Brain microvascular endothelial cell (primary cell): ENCODE measurements at regions not wholly inside any gene's neighbourhood (a gene's known extent, or its start where the extent isn't known, plus 50 kb on each side); places are given as distances from the start of the nearest gene placed in this dataset.

Experiments used
- DNase-seq: peaks from one replicate; pipeline ENCODE4 v3.0.0-alpha.2; 2020
- H3K27ac ChIP-seq: fragments of 250-450 bp; sonication (Bioruptor Pico); 2 replicates; pipeline ENCODE4 v1.5.1; 2020; ENCODE audit warnings: mild to moderate bottlenecking, moderate library complexity
- H3K27me3 ChIP-seq: fragments of 250-450 bp; sonication (Bioruptor Pico); replicated peaks from 2 replicates; pipeline ENCODE4 v1.5.1; 2020; ENCODE audit warnings: mild to moderate bottlenecking
- H3K36me3 ChIP-seq: fragments of 250-450 bp; sonication (Bioruptor Pico); replicated peaks from 2 replicates; pipeline ENCODE4 v1.5.1; 2020; ENCODE audit warnings: mild to moderate bottlenecking
- H3K4me3 ChIP-seq: 2 replicates; pipeline ENCODE4 v1.5.1; 2011; ENCODE audit warnings: low read depth, mild to moderate bottlenecking, control low read depth, low read length, moderate library complexity
- CTCF ChIP-seq: IDR thresholded peaks from 2 replicates; pipeline ENCODE4 v1.5.1; 2011; ENCODE audit warnings: low read depth, mild to moderate bottlenecking, moderate library complexity, low read length, control low read depth, inconsistent platforms; ENCODE audit errors: missing control alignments
- in situ Hi-C: cut with HindIII; loops from 2 replicates; pipeline ENCODE4 v1.10.0; 2017; ENCODE audit warnings: low sequenced_read_pairs, low pct_ligation_motif_present

DNA sequence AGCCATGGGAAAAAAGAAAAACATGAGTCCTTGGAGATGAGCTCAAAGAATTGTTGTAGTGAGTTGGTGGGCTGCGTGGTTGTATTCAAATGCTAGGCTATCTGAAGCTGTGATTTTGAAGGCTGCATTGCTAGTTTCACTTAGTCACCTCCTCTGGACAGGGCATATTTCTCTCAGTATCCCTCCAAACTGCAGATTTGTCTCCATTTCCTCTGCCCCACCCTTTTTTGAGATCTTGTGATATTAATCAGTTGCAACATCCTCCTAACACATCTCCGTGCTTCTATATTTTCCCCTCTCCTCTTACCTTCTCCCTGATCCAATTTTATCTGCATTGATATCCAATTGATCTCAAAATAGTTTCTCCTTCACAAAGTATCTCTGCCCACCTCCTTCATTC lies 1048.0 kb upstream of the WWC1 start:
- no peak for TF ChIP-seq CTCF
- in situ Hi-C loops, result no loop called here
- H3K27me3 ChIP-seq, result no peaks in the 10 kb centered on the region
- H3K36me3 ChIP-seq, result no peaks in the 10 kb centered on the region
- DNase-seq, result no peak
- H3K4me3 ChIP-seq, result no peak overlapping the region
- no peak overlapping the region for H3K27ac ChIP-seq

- in situ Hi-C loops, result no loop called here
- peak; percentile 35 for DNase-seq
- no peaks in the 10 kb centered on the region for H3K27me3 ChIP-seq
- no peak overlapping the region for H3K27ac ChIP-seq
- no peaks in the 10 kb centered on the region for H3K36me3 ChIP-seq
- H3K4me3 ChIP-seq, result no peak overlapping the region
- TF ChIP-seq CTCF, result peak; percentile 65
Measured at GRCh38 chr5:167244583-167244982, 1046.9 kb upstream of the WWC1 start.

DNA sequence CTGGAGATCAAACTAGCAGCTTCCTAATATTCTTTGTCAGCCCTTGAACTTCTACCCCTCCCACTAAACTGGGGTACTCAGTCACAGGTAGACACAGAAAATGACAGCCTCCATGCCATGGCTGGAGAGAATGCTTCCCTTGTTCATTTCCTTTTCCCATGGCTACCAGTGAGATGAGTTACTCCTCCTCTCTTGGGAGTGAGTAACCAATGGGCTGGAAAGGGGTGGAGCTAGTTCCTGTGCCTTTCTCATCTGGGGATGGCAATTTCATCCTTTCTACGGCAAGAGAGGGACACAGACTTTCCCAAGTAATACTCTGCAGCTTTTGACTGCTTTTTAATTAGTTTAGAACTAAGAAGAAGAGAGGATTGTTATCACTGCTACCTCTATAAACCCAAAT lies 1045.6 kb upstream of the WWC1 start:
- Histone ChIP-seq H3K27me3 (no peaks in the 10 kb centered on the region), H3K27ac (no peak overlapping the region), H3K36me3 (no peaks in the 10 kb centered on the region), H3K4me3 (no peak overlapping the region)
- TF ChIP-seq CTCF, result no peak
- in situ Hi-C loops, result no loop called here
- DNase-seq, result no peak

- no peak for DNase-seq
- H3K27ac ChIP-seq, result no peak overlapping the region
- H3K27me3 ChIP-seq, result no peaks in the 10 kb centered on the region
- no peak overlapping the region for H3K4me3 ChIP-seq
- in situ Hi-C loops, result no loop called here
- TF ChIP-seq CTCF, result no peak
- H3K36me3 ChIP-seq, result no peaks in the 10 kb centered on the region
Measured at GRCh38 chr5:167247816-167248215, 1043.6 kb upstream of the WWC1 start.

GRCh38 chr5:167248257-167248656 lies 1043.2 kb upstream of the WWC1 start:
- H3K36me3 ChIP-seq, result no peaks in the 10 kb centered on the region
- H3K27ac ChIP-seq, result no peak overlapping the region
- in situ Hi-C loops, result no loop called here
- H3K4me3 ChIP-seq, result no peak overlapping the region
- H3K27me3 ChIP-seq, result no peaks in the 10 kb centered on the region
- DNase-seq, result peak; percentile 43
- no peak for TF ChIP-seq CTCF

DNA sequence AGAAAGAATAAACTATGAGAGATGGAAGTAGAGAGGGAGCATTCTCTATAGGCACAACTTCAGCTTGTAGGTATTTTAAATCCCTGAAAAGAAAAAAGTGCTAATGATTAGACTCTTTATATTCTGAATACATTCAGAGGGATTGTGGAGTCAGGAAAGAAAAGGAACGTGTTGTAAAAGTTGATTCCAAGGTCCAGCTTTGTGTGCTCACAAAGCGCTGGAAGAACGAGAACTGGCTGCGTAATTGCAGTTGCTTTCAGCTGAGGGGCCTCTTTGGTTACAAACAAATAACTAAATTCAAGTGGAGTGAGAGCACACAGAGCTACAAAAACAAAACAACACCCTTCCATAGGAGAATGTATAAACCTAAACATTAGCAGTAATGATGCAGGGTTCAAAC lies 1040.4 kb upstream of the WWC1 start:
- no peak for TF ChIP-seq CTCF
- in situ Hi-C loops, result no loop called here
- no peaks in the 10 kb centered on the region for H3K27me3 ChIP-seq
- H3K27ac ChIP-seq, result no peak overlapping the region
- H3K36me3 ChIP-seq, result no peaks in the 10 kb centered on the region
- DNase-seq, result no peak
- no peak overlapping the region for H3K4me3 ChIP-seq
